GM06990 (cell line): ENCODE measurements at regions not wholly inside any gene's neighbourhood (a gene's known extent, or its start where the extent isn't known, plus 50 kb on each side); places are given as distances from the start of the nearest gene placed in this dataset.

Source experiments
- DNase-seq: peaks from one replicate; pipeline ENCODE4 v3.0.0-alpha.2; 2011; ENCODE audit not compliant: insufficient read length; ENCODE audit errors: extremely low read depth
- H3K27me3 ChIP-seq: replicated peaks from 2 replicates; pipeline ENCODE4 v1.6.0; 2011; ENCODE audit warnings: low read length; ENCODE audit not compliant: control insufficient read depth, insufficient read depth
- H3K36me3 ChIP-seq: 2 replicates; pipeline ENCODE4 v1.5.1; 2011; ENCODE audit warnings: low read length; ENCODE audit not compliant: control insufficient read depth, insufficient read depth
- H3K4me3 ChIP-seq: replicated peaks from 2 replicates; pipeline ENCODE4 v1.5.1; 2011; ENCODE audit warnings: low read depth, mild to moderate bottlenecking, control low read depth, low read length
- CTCF ChIP-seq: IDR thresholded peaks from 2 replicates; pipeline ENCODE4 v1.5.1; 2011; ENCODE audit warnings: low read length, control low read depth, mild to moderate bottlenecking, inconsistent platforms; ENCODE audit not compliant: insufficient read depth, poor library complexity, severe bottlenecking

GRCh38 chr4:123569541-123569940 lies 172.9 kb downstream of the SPRY1 start:
- no peak for TF ChIP-seq CTCF
- no peaks in the 10 kb centered on the region for H3K36me3 ChIP-seq
- H3K27me3 ChIP-seq, result no peaks in the 10 kb centered on the region
- no peak for DNase-seq
- H3K4me3 ChIP-seq, result no peak overlapping the region

GRCh38 chr4:123573866-123574508 lies 177.4 kb downstream of the SPRY1 start:
- H3K36me3 ChIP-seq, result no peaks in the 10 kb centered on the region
- no peak overlapping the region for H3K4me3 ChIP-seq
- no peak for TF ChIP-seq CTCF
- DNase-seq, result no peak
- H3K27me3 ChIP-seq, result no peaks in the 10 kb centered on the region

GRCh38 chr4:123575291-123575690 lies 178.7 kb downstream of the SPRY1 start:
- Histone ChIP-seq H3K27me3 (no peaks in the 10 kb centered on the region), H3K36me3 (no peaks in the 10 kb centered on the region), H3K4me3 (no peak overlapping the region)
- no peak for DNase-seq
- no peak for TF ChIP-seq CTCF

- H3K4me3 ChIP-seq, result no peak overlapping the region
- no peaks in the 10 kb centered on the region for H3K36me3 ChIP-seq
- no peak for DNase-seq
- no peak for TF ChIP-seq CTCF
- no peaks in the 10 kb centered on the region for H3K27me3 ChIP-seq
Measured at GRCh38 chr4:123577225-123577906, 180.8 kb downstream of the SPRY1 start.

GRCh38 chr4:123578276-123579029 lies 181.9 kb downstream of the SPRY1 start:
- no peaks in the 10 kb centered on the region for H3K27me3 ChIP-seq
- H3K36me3 ChIP-seq, result no peaks in the 10 kb centered on the region
- no peak for TF ChIP-seq CTCF
- DNase-seq, result no peak
- no peak overlapping the region for H3K4me3 ChIP-seq
